HepG2 (cell line): ENCODE measurements at regions not wholly inside any gene's neighbourhood (a gene's known extent, or its start where the extent isn't known, plus 50 kb on each side); places are given as distances from the start of the nearest gene placed in this dataset.

ENCODE experiments used
- ATAC-seq: fragments of 200-7000 bp; cut with Tn5 transposase; 3 replicates; pipeline ENCODE4 v1.9.1; 2020; ENCODE audit warnings: mild to moderate bottlenecking, moderate library complexity
- BruUV-seq: library from RNA; stranded (reverse); fragments of 400-500 nt; replicated peaks from 2 replicates; lab custom pipeline; 2021; lab: Mats Ljungman, UMichigan
- CTCF ChIA-PET: fragments of 300-600 bp; formaldehyde crosslinking; extraction: SDS; loops from one replicate; lab custom pipeline; 2021; ENCODE audit warnings: low total read pairs, inconsistent platforms, low intra/inter-chr PET ratio; lab: Yijun Ruan, JAX
- POLR2A ChIA-PET: fragments of 350-600 bp; sonication (Branson Sonifier 250); formaldehyde crosslinking; loops from one replicate; lab custom pipeline; 2020; ENCODE audit warnings: antibody characterized with exemption, inconsistent platforms; lab: Yijun Ruan, JAX
- DNase-seq: peaks from one replicate; pipeline ENCODE4 v3.0.0-alpha.2; 2015; ENCODE audit warnings: low spot score
- FAIRE-seq: peaks from 3 replicates; lab custom pipeline; 2011; peaks lifted over from hg19 to GRCh38; lab: Jason Lieb, UNC
- H2AFZ ChIP-seq: one replicate; pipeline ENCODE4 v1.6.1; 2011; ENCODE audit warnings: low read length, inconsistent platforms
- H3K27ac ChIP-seq: fragments of 300-600 bp; 3 replicates; pipeline ENCODE4 v1.8.0; 2011; ENCODE audit warnings: mixed run types, mild to moderate bottlenecking, mixed read lengths, low read length, inconsistent platforms; ENCODE audit not compliant: insufficient read depth; ENCODE audit errors: extremely low read length
- H3K27me3 ChIP-seq, 2 experiments: fragments of 200-600 bp in 1 of 2; 2 replicates in 1 of 2; 3 replicates in 1 of 2; pipeline versions ENCODE4 v1.6.0 to v1.8.0; 2011; ENCODE audit warnings: low read length in 2 of 2, mild to moderate bottlenecking in 2 of 2, moderate library complexity in 2 of 2, inconsistent platforms in 1 of 2; ENCODE audit not compliant: insufficient read depth in 2 of 2, control insufficient read depth in 1 of 2
- H3K36me3 ChIP-seq, 2 experiments: fragments of 200-600 bp in 1 of 2; replicated peaks in 1 of 2; 2 replicates in 1 of 2; 3 replicates in 1 of 2; pipeline versions ENCODE4 v1.5.1 to v1.8.0; 2011; ENCODE audit warnings: low read length in 2 of 2, inconsistent platforms in 1 of 2; ENCODE audit not compliant: insufficient read depth in 2 of 2, control insufficient read depth in 1 of 2
- H3K4me1 ChIP-seq: 2 replicates; pipeline ENCODE4 v1.5.1; 2012; ENCODE audit warnings: low read length, inconsistent platforms; ENCODE audit not compliant: insufficient read depth
- H3K4me2 ChIP-seq: 2 replicates; pipeline ENCODE4 v1.6.0; 2011; ENCODE audit warnings: low read depth, low read length, inconsistent platforms
- H3K4me3 ChIP-seq, 3 experiments: fragments of 200-600 bp in 1 of 3; sonication (generic), shearing (Covaris generic) in 1 of 3; replicated peaks in 1 of 3; 2 replicates each; pipeline ENCODE4 v1.5.1; 2011 to 2016; ENCODE audit warnings: low read length in 3 of 3, inconsistent platforms in 2 of 3, low read depth in 2 of 3, mild to moderate bottlenecking in 2 of 3, control low read depth in 1 of 3, mixed read lengths in 1 of 3; ENCODE audit not compliant: insufficient read depth in 1 of 3
- H3K79me2 ChIP-seq: one replicate; pipeline ENCODE4 v1.6.1; 2011; ENCODE audit warnings: low read length, inconsistent platforms; ENCODE audit not compliant: insufficient read depth
- H3K9ac ChIP-seq: 2 replicates; pipeline ENCODE4 v1.6.0; 2011; ENCODE audit warnings: mild to moderate bottlenecking, low read depth, low read length, inconsistent platforms; ENCODE audit not compliant: insufficient read depth
- H3K9me3 ChIP-seq: 2 replicates; pipeline ENCODE4 v1.5.1; 2012; ENCODE audit warnings: mild to moderate bottlenecking, low read length
- H4K20me1 ChIP-seq: 2 replicates; pipeline ENCODE4 v1.6.0; 2011; ENCODE audit warnings: inconsistent platforms, mild to moderate bottlenecking, low read length, moderate library complexity; ENCODE audit not compliant: insufficient read depth
- E2F1 ChIP-seq: sonication (generic); formaldehyde crosslinking; IDR thresholded peaks from 2 replicates; pipeline ENCODE4 v1.5.0; 2020; ENCODE audit warnings: missing genetic modification reagents
- HBP1 ChIP-seq: IDR thresholded peaks from 2 replicates; pipeline ENCODE4 v1.6.1; 2016; ENCODE audit warnings: low read depth, control low read depth
- HDAC6 ChIP-seq: fragments of 200-600 bp; sonication (generic); IDR thresholded peaks from 2 replicates; pipeline ENCODE4 v1.7.0; 2017; ENCODE audit warnings: mild to moderate bottlenecking, antibody characterized with exemption, low read length, low read depth
- KDM5A ChIP-seq: fragments of 200-600 bp; sonication (generic); IDR thresholded peaks from 2 replicates; pipeline ENCODE4 v1.7.0; 2018; ENCODE audit warnings: antibody characterized with exemption, mild to moderate bottlenecking, low read length, borderline replicate concordance
- KMT2A ChIP-seq: sonication (generic); formaldehyde crosslinking; IDR thresholded peaks from 2 replicates; pipeline ENCODE4 v1.4.0; 2020; ENCODE audit warnings: missing genetic modification reagents
- PATZ1 ChIP-seq: sonication (generic); formaldehyde crosslinking; IDR thresholded peaks from 2 replicates; pipeline ENCODE4 v1.4.0; 2020; ENCODE audit warnings: missing genetic modification reagents
- PCBP1 ChIP-seq: fragments of 200-400 bp; formaldehyde crosslinking; IDR thresholded peaks from 2 replicates; pipeline ENCODE4 v1.6.1; 2017; ENCODE audit warnings: mild to moderate bottlenecking, low read depth, low read length, borderline replicate concordance
- SATB2 ChIP-seq: sonication (generic); formaldehyde crosslinking; IDR thresholded peaks from 2 replicates; pipeline ENCODE4 v1.5.0; 2020; ENCODE audit warnings: missing genetic modification reagents
- TRAFD1 ChIP-seq: sonication (generic); formaldehyde crosslinking; IDR thresholded peaks from 2 replicates; pipeline ENCODE4 v1.5.1; 2020; ENCODE audit warnings: missing genetic modification reagents, mild to moderate bottlenecking, borderline replicate concordance
- ZMYM3 ChIP-seq: sonication (generic); formaldehyde crosslinking; IDR thresholded peaks from 2 replicates; pipeline ENCODE4 v1.5.1; 2020; ENCODE audit warnings: mild to moderate bottlenecking, missing genetic modification reagents
- ZNF383 ChIP-seq: sonication (generic); formaldehyde crosslinking; IDR thresholded peaks from 2 replicates; pipeline ENCODE4 v1.4.0; 2020; ENCODE audit warnings: missing genetic modification reagents, mild to moderate bottlenecking, borderline replicate concordance
- WGBS: methylation state at CpG from one replicate; pipeline ENCODE4 v1.1.6; 2017; ENCODE audit warnings: low lambda C conversion rate; 5-methylcytosine and 5-hydroxymethylcytosine counted together
- in situ Hi-C: cut with HindIII; loops from 2 replicates; pipeline ENCODE4 v1.10.0; 2017; ENCODE audit warnings: low pct_unique_long_range_greater_than_20kb; ENCODE audit not compliant: extremely low pct_ligation_motif_present
- intact Hi-C: fragments of 100-400 bp; cut with micrococcal nuclease; formaldehyde crosslinking; loops from one replicate; pipeline ENCODE4 v1.10.0; 2022; ENCODE audit not compliant: unreplicated experiment

- TF ChIP-seq KDM5A (no peak), HBP1 (CRISPR knock-in tag) (no peak), E2F1 (CRISPR knock-in tag) (no peak), SATB2 (CRISPR knock-in tag) (no peak), TRAFD1 (CRISPR knock-in tag) (no peak), HDAC6 (no peak), ZNF383 (CRISPR knock-in tag) (no peak), PCBP1 (no peak), ZMYM3 (no peak), PATZ1 (CRISPR knock-in tag) (no peak), KMT2A (no peak)
- Histone ChIP-seq H3K9me3 (peaks cover 28% of the 10 kb centered on the region), H3K9ac (no peak overlapping the region), H3K4me2 (no peak overlapping the region), H3K36me3 (no peaks in the 10 kb centered on the region), H3K4me3 (no peak overlapping the region), H3K79me2 (no peaks in the 10 kb centered on the region), H4K20me1 (no peaks in the 10 kb centered on the region), H3K4me1 (no peaks in the 10 kb centered on the region), H2AFZ (no peak overlapping the region), H3K27ac (no peak overlapping the region), H3K27me3 (no peaks in the 10 kb centered on the region)
- no TSS peak for BruUV-seq
- ChIA-PET POLR2A (no interaction called here), CTCF (no interaction called here)
- intact Hi-C loops, result no loop called here
- WGBS, result 7% methylated on average over 2 of the region's 2 CpGs
- in situ Hi-C loops, result no loop called here
- FAIRE-seq, result no peak
- DNase-seq, result no peak
- ATAC-seq, result no peak
Observed at GRCh38 chrX:4642114-4642513, 928.7 kb upstream of the PRKX start.
